ENCODE measurements at regions not wholly inside any gene's neighbourhood (a gene's known extent, or its start where the extent isn't known, plus 50 kb on each side); places are given as distances from the start of the nearest gene placed in this dataset.
"Not testable (repeated sequence)": the region's sequence is repeated elsewhere in the genome, so short reads cannot be mapped to it uniquely, and the experiment has no call there.

DNA sequence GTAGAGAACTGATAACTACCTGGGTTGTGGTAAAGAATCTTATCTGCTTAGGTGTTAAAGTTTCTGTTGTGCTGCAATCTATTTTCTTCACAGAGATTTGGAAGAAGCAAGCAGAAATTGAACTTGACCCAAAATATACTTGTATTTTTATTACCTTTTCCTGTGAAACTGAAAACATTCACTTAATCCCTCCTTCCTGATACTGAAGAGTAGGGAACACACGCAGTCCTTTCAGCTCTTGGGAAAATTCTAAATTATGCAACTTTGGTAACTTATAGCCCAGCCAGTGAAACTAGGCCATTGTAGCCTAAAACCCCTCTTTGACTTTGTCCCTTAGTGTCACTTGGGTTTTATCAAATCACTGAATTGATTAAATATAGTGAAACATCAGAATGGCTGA is 128.4 kb upstream of the MEIS1 start:
- DNase-seq = no peak

DNA sequence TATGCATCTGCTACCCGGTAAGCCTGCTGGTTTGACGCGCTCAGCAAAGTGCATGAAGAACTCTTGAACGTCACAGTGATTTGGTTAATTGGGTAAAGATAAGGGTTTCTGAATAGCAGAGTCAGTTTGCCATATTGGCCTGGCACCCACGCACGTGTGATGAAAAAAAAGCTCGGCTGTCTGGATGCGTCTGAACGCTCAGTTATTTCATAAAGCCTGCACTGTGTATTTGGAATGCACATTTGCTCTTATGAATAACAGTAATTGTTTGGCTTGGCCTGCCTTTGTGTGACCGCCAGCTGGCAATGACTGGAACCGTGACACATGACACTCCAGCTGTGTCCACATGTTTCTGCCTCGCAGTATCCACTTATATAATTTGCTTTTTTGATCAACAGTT is 129.2 kb upstream of the MEIS1 start:
- DNase-seq = no peak

DNA sequence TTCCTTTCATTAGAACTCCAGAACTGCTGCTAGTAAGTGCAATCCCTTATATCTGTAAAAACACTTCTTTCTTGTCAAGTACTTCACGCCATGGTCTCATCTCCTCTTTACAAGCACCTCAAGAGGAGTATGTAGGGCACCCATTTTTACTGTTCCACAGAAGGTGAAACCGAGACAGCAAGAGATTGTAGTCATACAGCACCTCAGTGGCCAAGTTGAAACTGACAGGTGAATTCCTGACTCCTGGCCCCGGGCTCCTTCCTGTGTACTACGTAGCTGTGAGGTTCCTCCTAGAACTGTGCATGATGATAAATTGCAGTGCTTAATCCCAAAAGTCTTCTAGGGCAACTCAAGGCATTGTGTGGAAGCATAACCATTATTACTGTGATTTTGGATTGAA is 131.5 kb upstream of the MEIS1 start:
- no peak for DNase-seq

DNA sequence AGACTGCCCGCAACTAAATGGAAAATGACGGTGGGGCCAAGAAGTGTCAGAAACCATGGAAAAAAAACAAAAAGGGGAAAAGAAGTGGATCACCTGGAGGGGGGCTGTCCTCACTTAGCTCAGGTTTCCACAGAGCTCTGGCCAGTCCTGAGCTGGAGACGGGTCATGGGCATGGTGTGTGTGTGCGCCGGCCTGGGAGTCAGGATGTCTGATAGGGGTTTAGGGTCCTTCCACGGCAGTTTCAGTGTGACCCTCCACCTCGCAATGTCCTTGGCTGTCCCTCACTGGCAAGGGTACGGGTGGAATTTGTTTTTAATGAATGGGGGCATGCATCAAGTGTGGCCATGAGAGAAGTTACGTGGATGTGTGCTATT is 133.2 kb upstream of the MEIS1 start:
- no peak for DNase-seq

DNA sequence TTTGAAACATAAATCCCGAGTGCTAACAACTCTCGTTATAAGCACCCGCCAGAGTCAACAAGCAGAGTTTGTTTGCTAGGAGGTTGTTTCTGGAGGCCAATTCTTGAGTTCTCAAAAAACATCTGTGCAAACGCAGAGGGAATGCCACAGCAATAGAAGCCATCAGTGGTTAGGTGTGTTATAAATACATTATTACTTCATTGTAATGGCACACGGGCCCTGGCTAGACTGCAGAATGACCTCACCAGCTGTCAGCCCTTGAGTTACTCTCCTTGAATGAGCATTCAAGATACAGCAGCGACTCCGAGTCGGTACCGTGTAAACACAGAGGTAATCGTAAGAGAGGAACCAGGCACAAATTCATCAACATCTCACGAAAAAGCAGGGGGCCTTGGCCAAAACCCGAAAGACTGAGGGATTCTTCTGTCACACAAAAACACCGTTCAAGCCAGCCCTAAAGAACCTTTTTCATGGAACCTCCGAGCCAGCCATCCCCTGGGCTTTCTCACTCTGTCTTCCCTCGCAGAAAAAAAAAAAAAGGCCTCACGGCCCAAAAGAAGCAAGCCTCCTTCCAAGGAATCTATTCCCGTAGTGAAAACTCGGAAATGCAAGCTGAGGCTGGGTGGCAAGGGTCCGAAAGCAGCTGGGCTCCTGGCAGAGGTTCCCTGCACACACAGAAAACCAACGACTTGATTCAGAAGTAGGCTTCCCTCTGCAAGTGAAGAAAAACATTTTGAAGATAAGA is 133.7 kb upstream of the MEIS1 start:
- no peak for DNase-seq

DNA sequence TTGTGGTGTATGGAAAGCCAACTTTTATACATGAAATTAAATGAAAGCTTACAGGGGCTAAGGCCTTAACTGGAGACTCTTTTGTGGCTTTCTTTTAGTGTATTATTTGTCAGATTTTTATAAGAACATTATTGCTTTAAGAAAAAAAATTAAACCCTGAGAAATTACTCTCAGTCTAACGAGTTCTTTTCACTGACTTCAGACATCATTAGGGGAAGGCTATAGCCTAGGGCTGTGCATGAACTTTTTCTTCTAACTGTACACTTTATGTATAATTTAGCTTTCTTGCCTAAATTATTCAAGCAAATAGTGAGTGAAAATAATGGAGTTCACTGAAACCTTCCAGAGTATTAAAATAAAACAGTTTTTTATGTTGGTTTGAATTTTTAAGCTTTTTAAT is 151.1 kb upstream of the MEIS1 start:
- DNase-seq = no peak

DNA sequence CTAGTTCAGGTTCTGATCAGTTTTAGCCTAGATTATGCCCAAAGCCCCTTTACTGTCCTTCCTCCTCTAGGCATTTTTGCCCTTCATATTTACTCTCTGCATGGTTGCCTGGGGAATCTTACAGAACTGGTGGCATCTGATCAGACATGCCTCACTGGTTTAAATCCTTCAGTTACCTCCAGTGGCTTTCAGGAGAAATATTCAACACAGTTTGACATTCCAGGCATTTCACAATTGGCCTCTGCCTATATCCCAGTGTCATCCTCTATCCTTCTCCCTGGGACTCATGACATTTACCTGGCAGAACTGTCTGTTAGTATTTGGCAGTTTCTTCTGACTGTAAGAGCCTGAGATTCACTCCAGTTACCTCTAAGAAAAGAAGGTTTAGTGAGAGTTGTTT is 152.9 kb upstream of the MEIS1 start:
- DNase-seq = no peak

DNA sequence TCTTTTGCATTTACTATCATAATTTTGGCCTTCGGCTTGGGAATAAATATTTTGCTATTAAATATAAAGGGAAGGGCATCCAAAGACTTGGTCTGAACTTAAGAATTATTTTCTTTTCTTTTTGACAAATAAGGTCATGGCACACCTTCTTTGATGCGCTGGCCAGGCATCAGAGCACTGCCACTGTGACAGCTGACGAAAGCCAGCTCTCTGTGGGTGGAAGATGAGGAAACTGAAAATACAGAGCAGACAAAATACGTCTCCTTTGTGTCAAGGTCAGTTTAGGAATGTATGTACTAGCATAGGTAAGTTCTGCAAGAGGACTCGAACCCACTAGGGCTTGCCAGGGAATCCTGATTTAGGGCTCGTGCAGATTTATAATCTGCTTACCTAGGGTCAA is 155.9 kb upstream of the MEIS1 start:
- no peak for DNase-seq

DNA sequence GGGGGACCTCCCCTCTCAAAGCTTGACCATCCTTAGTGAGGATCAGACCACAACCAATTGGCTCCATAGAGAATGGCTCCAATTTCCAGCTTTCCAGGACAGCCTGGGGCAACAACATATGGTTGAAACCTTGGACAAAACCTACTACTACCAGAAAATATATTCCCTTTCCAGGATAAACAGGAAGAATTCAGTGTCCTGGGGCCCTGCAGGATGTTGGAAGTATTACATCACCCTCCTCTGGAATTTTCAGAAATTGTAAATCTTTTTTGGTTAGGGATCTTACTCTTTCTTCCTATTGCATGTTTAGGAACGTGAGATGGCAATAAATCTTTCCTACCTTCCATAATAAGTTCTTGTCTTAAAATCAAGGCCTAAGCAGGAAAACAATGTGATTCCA is 158.9 kb upstream of the MEIS1 start:
- DNase-seq = no peak

DNA sequence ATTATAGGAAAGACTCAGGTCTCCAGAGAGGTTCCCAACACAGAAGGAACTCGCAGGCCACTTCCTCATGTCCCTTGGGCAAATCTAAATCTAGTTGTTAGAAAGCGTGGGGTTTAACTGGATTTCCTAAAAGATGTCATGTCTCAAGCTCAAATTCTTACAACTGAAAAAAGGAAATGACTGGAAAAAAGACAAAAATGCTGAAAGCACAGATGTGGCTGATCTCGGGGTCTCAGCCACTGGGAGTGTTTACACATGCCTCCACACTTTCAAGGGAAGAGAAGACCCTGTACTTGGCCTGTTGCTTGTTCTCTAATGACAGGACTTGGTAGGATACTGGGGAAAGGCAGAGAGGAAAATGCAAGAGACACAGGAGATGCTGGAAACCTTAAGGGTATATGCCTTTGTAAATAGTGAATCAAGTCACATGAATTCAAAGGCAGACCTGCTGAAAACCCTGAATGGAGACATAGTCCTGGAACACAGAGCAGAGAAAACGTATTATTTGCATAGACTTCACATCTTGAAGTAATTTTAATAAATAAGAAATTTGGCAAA is 160.9 kb upstream of the MEIS1 start:
- no peak for DNase-seq

DNA sequence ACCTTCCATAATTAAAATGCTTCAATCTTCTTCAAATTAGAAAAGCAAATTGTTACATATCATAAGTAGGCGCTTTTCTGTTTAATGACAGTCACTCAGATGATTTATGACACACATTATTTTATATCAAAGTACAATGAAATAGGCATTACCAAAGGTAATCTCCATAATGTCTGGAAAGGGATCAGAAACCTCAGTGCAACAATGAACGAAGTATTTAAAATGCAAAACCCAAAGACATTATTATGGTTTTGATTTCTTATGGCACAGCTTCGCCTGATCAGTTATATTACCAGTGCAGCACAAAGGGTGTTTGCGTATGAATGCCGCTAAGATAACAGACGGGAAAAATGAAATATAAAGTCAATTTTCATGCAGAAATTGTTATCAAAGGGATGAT is 162.2 kb upstream of the MEIS1 start:
- DNase-seq = no peak

DNA sequence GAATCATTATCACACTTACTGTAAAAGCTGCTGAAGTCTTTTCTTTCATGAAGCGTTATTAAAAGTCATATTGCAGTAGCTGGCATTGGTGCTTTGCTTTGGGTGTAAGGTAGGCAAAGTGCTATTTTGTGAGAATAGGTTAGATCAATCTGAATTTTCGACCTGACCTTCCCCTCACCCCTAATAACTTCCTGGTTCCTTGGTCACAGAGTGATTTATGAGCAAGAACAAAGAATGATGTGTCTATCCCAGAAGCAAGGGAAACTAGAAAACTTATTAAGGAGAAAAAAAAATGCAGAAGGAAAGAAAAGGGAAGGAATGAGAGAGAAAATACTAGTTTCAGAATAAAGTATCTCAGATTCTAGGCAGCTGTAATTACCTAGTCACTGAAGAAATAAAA is 163.1 kb upstream of the MEIS1 start:
- DNase-seq = no peak

DNA sequence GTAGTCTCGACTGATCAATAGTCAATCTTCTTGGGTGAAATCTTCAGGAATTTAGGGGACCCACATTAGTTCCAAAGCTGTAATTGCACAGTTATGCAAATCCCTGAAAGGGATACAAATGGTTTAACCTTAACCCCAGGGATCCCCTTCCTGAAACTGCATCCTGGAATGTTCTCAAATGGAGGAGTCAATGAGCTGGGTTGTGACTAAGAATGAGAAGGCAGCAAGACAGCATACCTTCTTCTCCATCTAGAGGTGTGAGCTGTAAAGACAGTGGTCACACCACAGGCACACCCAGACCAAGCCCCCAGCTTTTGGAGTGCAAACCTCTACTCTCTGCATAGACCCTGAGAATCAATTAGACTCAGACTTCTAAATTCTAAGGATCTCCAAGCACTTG is 164.7 kb upstream of the MEIS1 start:
- DNase-seq = no peak

DNA sequence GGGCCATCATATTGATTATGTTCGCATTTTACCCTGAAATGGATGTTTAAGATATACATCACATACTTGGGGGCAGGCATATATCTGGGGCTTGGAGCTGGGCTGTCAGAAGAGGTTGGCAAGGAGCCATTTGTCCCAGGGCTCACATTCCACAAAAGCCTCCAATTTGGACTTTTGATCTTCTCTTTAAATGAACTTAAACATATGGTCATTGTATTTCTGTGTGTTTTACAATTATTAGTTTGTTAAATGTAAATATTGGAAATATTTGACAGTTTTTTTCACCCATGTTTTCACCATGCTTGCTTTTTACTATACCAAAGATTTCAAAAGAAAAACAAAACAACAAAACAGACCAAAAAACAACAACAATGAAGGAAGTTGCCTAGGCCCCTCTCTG is 165.8 kb upstream of the MEIS1 start:
- no peak for DNase-seq

DNA sequence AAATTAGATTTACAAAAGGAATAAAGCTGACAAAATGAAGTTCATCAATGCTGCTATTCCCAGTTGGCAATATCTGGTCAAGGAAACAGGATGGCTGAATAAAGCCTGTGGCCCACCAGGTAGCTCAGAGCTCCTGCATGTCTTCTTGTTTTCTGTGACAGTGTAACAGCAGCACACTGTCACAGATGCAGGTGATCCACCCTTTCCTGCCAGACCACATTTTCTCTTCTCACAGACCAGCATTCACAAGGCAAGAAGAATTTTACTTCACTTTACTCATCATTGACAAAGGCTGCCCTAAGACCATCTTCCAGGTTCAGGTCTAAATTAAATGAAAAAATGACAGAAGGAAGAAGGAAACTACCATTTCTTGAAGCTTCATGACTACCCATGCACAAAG is 166.2 kb upstream of the MEIS1 start:
- DNase-seq = no peak

DNA sequence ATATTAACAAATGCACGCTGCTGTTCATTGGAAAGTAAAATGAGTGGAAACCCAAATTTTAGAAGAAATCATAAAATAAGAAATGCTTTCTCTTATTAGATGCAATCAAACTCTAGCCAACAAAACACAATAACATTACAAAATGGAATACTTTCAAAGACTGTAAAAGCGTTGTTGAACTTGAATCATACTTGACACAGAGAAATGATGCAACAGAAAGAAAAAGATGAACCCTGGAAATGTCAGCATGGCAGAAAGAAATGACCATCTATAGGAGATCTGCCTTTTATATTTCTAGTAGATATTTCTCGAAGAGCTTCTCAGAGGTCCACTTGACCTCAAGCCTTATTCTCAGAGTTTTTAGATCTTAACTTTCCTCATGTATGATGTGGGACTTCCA is 170.6 kb upstream of the MEIS1 start:
- DNase-seq = no peak

DNA sequence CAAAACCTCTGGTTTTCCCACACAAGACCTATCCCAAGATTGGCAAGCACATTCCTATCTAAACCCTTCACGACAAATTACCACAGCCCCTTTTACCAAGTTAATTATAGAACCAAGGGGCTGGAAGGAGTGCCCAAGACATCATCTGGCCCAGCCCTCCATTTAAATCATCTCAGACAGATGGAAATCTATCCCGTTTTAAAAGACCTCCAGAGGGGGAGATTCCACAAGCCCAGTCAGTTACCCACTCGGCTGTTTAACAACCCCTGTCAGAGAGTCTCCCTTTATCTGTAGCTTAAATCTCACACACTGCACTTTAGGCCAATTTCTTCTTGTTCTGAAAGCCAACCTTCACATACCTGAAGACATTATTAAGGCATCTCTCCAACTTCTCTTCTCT is 179.1 kb upstream of the MEIS1 start:
- no peak for DNase-seq

DNA sequence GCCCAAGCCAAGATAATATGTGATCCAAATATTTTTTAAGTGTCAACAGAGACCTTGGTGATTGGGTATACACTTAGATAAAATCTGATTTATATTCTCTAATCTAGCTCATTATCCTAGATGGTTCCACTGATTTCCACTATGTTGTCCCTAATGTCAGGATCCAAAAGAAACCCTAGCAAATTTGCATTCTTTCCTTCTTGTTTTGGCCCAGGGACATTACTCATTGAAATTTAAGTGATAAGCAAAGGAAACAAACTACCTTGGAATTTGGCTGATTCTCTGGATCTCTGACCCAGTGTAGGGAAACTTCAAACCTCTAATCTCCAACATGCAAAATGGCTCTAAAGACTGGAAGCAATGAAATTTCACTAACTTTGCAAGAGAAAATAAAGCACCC is 179.8 kb upstream of the MEIS1 start:
- DNase-seq = no peak

DNA sequence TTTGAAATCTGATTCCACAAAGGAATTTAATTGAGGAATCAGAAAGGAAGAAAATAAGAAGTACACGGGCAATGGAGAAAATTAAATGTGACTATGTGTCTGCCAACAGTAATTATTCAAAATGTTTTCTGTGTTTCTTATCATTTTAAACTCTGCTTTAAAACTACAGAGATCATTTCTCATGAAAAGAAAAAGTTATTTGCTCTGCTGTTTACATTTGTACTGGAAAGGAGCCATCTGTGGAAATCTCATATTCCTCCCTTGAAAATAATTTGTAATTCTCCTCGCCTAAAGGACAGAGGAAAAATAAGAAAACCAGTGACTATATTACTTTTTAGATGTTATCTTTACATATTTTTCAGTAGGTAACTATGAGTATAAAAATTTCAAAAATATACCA is 181.9 kb upstream of the MEIS1 start:
- no peak for DNase-seq

DNA sequence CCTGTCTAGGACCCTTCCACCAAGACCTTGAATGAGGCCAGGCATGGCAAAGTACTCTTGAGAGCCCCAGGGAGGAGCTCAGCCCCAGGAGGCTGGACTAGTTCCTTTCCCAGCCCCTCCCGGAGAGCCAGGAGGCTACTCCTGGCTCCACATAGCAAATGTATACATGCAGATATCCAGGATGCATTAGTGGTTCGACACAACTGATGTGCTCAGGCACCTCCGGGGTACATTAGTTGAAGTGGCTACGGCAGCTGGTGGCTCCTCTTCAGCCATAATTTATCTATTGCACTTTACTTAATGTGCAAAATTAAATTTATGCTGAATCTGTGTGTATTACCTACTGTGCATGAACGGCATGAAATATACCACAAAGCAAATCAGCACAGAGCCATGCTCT is 182.8 kb upstream of the MEIS1 start:
- no peak for DNase-seq

DNA sequence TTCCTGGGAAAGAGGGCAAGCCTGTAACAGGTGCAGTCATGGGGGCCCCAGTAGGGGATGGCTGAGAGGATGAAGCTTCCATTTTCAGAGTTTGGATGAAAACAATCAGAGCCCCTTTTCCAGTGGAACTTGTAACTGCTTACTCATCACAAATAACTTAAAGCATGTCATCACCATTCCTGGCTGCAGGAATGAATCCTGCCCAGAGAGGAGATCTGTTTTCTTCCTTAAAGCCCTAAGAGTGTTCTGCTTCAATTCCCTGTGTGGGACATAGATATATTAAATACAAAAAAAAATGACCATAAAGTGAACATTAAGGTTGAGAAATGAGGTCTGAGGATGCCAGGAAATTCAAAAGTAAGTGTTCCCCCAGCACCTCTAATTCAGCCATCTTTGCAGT is 183.4 kb upstream of the MEIS1 start:
- DNase-seq = no peak

DNA sequence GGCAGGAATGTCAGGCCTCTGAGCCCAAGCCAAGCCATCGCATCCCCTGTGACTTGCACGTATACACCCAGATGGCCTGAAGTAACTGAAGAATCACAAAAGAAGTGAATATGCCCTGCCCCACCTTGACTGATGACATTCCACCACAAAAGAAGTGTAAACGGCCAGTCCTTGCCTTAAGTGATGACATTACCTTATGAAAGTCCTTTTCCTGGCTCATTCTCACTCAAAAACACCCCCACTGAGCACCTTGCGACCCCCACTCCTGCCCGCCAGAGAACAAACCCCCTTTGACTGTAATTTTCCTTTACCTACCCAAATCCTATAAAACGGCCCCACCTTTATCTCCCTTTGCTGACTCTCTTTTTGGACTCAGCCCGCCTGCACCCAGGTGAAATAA is 185.8 kb upstream of the MEIS1 start:
- DNase-seq = not testable (repeated sequence)

DNA sequence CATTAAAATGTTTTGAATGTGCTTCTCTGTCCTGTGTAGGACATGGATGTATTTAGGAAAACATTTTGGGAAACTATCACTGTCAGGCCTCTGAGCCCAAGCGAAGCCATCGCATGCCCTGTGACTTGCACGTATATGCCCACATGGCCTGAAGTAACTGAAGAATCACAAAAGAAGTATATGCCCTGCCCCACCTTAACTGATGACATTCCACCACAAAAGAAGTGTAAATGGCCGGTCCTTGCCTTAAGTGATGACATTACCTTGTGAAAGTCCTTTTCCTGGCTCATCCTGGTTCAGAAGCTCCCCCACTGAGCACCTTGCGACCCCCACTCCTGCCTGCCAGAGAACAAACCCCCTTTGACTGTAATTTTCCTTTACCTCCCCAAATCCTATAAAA is 191.1 kb upstream of the MEIS1 start:
- DNase-seq = not testable (repeated sequence)

DNA sequence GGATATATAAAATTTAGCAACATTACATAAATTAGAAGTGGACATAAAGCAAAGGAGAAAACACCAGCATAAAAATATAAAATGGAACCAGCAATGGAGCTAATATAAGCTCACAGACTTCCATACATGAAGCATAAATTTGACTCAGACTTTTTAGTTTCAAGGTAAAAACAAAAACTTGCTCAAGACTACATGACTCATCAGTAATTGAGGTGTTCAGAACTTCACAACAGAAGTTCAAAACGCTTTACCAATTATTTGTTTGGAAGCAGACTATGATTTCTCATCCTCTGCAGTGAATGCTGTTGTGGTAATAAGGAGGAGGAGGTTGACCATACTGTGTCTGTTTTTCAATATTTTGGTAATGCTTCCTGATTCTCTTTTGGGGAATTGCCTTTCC is 192.0 kb upstream of the MEIS1 start:
- DNase-seq = not testable (repeated sequence)

DNA sequence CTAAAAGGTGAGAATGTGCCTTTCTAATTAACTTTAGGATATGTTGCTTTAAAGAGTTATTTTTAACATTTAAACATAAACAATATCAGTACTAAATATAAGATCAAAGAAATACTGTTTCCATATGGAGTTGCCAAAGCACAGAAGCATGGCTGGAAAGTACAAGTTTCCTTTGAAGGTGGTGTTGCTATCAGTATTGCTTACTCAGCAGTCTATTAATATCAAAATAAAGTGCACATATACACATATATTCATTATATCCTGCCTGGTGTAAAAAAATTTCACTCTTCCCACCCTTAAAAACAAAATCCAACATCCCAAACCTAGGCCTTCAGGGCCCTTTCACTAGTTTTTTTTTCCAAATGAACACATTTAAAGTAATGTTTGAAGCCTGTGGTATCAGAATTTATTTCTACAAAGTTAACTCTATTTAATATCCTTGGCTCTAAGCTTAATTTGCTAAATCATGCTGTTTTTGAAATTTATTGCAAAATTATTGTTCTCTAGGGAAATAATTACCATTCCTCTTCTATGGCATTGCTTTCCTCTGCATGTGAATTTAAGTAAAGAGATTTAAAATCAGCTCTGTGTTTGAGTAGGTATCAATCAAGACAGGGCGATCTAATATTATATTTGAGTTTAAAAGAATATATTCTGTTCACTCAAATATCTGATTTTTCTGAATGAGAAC is 192.7 kb upstream of the MEIS1 start:
- no peak for DNase-seq

Measured in hematopoietic multipotent progenitor cell treated with erythropoietin and hydrocortisone succinate and interleukin-3 and kit ligand, for 4 days (in vitro differentiated cells).